GM21526 (cell line): ENCODE measurements at regions not wholly inside any gene's neighbourhood (a gene's known extent, or its start where the extent isn't known, plus 50 kb on each side); places are given as distances from the start of the nearest gene placed in this dataset.

Experiments used
- ATAC-seq: cut with Tn5 transposase; IDR thresholded peaks from one replicate; pipeline ENCODE4 v1.9.1; 2021; ENCODE audit warnings: moderate library complexity; ENCODE audit not compliant: unreplicated experiment, low FRiP score

- no peak for ATAC-seq
Measured at GRCh38 chr5:145141534-145141933, 693.6 kb downstream of the PRELID2 start.

- no peak for ATAC-seq
Measured at GRCh38 chr5:145130996-145131395, 704.1 kb downstream of the PRELID2 start.

DNA sequence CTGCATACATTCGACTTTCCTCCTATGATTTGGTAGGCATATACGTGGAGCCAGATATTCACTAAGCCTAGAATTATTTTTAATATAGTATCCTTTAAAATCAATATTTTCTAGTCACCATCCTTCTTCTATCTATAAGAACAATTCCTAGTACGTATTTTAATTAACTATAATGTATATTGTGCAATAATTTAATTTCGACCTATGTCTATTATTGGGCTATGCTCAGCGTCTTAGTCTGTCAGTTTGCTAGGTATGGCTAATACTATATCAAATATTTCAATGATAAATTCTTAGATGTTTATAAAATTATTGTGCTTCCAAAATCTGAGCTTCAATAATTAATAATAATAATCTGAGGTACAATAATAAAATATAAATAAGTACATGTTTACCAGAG, 705.3 kb downstream of the PRELID2 start:
- ATAC-seq: no peak

- ATAC-seq: no peak
Measured at GRCh38 chr5:145124806-145125205, 710.3 kb downstream of the PRELID2 start.

- ATAC-seq: no peak
Measured at GRCh38 chr5:145118611-145119010, 716.5 kb downstream of the PRELID2 start.

DNA sequence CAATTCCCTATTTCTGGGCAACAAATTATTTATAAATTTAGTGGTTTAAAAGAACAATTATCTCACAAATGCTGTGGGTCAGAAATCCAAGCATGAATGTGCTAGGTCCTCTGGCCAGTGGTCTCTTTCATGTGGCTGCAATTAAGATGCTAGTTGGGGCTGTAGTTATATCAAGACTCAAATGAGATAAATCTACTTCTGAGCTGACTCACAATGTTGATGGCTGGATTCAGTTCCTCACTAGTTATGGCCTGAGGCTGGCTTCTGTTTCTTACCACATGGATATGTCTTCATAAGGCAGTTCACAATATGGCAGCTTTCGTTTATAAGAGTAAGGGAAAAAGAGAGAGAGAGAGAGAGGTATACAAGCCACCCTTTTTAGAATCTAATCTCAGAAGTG, 717.0 kb downstream of the PRELID2 start:
- no peak for ATAC-seq

- no peak for ATAC-seq
Measured at GRCh38 chr5:145117285-145117684, 717.9 kb downstream of the PRELID2 start.

DNA sequence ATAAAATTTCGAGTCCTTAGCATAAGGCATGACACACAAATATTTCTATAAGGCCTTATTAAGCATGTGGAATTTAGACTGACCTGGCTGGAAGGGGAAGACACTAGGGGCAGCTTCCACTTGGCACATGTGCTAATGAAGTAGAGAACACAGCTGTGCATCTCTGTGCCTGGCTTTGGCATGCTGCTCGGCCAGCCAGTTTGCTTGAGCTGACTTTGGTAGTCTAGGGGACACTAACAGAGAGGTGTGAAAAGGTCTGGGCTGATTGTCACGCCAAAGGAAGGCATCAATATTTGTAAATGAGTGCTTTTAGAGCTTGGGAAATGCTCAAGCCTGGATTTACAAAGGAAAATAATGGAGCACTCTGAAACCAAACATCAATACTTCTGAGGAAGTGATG, 723.7 kb downstream of the PRELID2 start:
- no peak for ATAC-seq

DNA sequence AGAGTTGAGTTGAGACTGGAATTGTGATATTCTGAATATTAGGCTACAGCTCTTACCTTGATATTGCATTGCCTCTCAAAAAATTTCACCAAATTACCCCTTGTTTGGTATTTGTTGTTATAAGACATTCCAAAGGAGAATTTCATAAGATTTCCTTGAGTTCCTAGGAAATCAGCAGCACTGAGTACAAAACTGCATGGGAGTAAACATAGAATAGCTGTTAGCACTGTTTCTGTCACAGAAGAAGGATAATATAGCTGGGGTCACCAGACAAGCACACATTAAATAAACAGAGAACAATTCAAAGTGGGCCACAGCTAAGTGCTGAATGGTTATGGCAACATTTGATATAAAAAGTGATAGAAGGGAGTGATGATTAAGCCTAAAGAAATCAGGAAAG, 724.3 kb downstream of the PRELID2 start:
- ATAC-seq: no peak

GRCh38 chr5:145110181-145110580, 725.0 kb downstream of the PRELID2 start:
- ATAC-seq: no peak

- ATAC-seq: no peak
Measured at GRCh38 chr5:145105384-145105783, 729.8 kb downstream of the PRELID2 start.

DNA sequence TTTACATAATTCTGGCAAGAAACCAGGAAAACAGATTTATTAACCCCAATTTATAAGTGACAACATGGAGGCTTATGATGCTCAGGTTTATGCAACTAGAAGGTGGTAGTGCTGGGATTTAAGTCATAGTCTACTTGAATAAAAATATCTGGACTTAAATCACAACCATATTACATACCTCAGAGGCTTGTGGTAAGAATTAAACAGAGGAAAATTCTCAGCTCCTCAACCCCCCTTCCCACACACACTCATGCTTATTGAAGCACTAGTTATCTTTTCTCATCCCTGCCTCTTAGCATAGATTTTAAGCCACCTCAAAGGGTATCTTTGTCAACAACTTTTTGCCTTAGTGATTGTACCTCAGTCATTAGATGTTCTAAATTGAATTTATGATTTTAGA, 731.0 kb downstream of the PRELID2 start:
- no peak for ATAC-seq

DNA sequence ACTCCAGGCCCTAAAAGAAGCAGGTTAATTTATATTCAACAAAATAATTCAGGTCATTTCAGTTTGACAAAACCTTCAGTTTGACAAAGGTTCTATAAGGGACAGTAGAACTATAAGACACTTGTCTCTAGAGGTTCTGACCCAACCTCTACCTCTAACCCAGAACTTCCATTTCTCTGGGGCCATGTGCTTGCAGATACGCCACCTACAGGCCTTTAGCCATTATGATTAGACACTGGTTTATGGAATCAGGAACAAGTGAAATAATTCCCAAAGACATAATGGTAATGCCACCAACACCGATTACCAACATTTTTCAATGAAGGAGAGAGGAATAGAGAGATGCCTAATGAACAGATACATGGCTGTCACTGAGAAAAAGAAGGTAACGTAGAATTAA, 733.9 kb downstream of the PRELID2 start:
- ATAC-seq: no peak

GRCh38 chr5:145090115-145090514, 745.0 kb downstream of the PRELID2 start:
- no peak for ATAC-seq

GRCh38 chr5:145084834-145085233, 750.3 kb downstream of the PRELID2 start:
- ATAC-seq: no peak

GRCh38 chr5:145077028-145077427, 758.1 kb downstream of the PRELID2 start:
- no peak for ATAC-seq

DNA sequence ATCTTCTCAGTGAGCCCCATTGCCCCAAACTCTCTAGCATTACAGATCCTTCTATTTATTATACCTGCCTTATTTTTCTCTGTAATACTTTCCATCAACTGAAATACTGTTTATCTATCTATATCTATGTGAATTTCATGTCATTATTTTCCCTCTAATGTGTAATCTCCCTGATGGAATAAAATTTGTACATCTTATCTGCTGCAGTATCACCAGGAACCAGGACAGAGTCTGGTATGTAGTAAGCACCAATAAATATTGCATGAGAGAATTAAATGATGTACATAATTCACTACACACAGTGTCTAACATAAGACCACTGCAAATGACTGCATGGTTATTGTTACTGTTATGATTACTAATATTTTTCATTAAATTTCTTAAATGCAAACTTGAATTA, 759.1 kb downstream of the PRELID2 start:
- no peak for ATAC-seq

- no peak for ATAC-seq
Measured at GRCh38 chr5:145072889-145073288, 762.3 kb downstream of the PRELID2 start.

GRCh38 chr5:145068721-145069120, 766.4 kb downstream of the PRELID2 start:
- ATAC-seq: no peak

GRCh38 chr5:145062280-145063062, 772.7 kb downstream of the PRELID2 start:
- no peak for ATAC-seq

DNA sequence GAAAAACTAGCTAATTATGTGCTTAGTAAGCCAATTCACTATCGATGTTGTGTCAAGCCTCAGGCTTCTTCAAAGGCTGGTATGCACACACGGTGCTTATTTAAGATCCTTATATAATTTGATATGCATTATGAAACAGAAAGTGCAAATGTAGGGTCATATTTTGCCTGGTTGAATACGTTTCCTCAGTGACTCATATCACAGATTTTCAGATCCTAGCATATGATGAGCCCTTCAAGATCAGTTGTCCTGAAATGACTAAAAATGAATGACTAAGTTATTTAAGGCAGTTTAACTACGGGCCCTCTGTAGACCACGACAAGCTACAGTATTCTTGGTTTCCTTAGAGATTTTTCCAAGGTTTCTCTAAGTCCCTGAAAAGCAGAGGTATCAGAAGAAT, 778.3 kb downstream of the PRELID2 start:
- peak; percentile 99 for ATAC-seq

- no peak for ATAC-seq
Measured at GRCh38 chr5:145050181-145050580, 785.0 kb downstream of the PRELID2 start.

DNA sequence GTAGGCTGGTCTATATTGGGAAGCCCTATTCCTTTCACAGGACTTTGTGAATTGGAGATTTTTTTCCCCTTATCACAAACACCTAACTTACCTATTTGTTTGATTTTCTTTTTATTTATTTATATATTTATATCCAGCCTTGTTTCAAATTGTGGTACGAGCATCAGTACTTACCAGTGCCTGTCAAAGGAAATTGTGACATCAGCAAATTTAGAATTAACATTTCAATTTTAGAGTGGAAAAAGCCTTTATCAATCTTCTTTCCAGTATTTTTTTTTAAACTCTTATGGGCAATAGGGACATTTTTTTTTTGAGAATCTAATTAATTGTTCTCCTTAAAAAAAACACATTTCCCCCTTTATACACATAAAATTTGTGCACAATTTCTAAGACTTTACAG, 790.2 kb downstream of the PRELID2 start:
- no peak for ATAC-seq
